ENCODE measurements at regions not wholly inside any gene's neighbourhood (a gene's known extent, or its start where the extent isn't known, plus 50 kb on each side); places are given as distances from the start of the nearest gene placed in this dataset.

- no peaks in the 10 kb centered on the region for H3K4me1 ChIP-seq (ENCODE audit: low read depth, poor library complexity, severe bottlenecking)
- TF ChIP-seq, protein P1, sequence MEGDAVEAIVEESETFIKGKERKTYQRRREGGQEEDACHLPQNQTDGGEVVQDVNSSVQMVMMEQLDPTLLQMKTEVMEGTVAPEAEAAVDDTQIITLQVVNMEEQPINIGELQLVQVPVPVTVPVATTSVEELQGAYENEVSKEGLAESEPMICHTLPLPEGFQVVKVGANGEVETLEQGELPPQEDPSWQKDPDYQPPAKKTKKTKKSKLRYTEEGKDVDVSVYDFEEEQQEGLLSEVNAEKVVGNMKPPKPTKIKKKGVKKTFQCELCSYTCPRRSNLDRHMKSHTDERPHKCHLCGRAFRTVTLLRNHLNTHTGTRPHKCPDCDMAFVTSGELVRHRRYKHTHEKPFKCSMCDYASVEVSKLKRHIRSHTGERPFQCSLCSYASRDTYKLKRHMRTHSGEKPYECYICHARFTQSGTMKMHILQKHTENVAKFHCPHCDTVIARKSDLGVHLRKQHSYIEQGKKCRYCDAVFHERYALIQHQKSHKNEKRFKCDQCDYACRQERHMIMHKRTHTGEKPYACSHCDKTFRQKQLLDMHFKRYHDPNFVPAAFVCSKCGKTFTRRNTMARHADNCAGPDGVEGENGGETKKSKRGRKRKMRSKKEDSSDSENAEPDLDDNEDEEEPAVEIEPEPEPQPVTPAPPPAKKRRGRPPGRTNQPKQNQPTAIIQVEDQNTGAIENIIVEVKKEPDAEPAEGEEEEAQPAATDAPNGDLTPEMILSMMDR (conservative IDR thresholded peaks at IDR 0.05; ENCODE audit: low read depth, low read length), result no peak
- H4K20me1 ChIP-seq (ENCODE audit: insufficient read depth), result no peaks in the 10 kb centered on the region
- no peak overlapping the region for H2AFZ ChIP-seq (ENCODE audit: low read depth)
- H3K4me2 ChIP-seq, result no peak overlapping the region
- H3K36me3 ChIP-seq (ENCODE audit: insufficient read depth), result no peaks in the 10 kb centered on the region
- no peak overlapping the region for H3K27ac ChIP-seq
- H3K9ac ChIP-seq, result no peak overlapping the region
- H3K27me3 ChIP-seq (ENCODE audit: insufficient read depth, low read depth), result no peaks in the 10 kb centered on the region
- H3K4me3 ChIP-seq (IDR thresholded peaks at IDR 0.05; ENCODE audit: insufficient read depth, low read depth, low read length), result no peak overlapping the region
- H3K79me2 ChIP-seq (ENCODE audit: insufficient read depth, low read depth), result no peaks in the 10 kb centered on the region
Measured at GRCh38 chr6:80434691-80435350, 328.4 kb downstream of the BCKDHB start.

DNA sequence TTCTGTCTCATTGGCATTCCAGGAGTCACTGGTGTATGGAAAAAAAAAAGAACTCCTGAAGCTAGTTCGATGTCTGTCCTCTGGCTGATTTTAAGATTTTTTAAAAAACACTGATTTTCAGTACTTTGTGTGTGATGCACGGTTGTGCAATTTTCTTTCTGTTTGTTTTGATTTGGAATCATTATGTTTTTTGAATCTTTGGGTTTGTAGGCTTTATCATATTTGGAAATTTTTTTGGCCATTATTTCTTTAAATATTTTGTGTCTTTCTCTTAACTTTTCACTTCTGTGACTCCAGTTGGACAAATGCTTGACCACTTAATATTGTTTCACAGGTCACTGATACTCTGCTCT, 327.2 kb downstream of the BCKDHB start:
- TF ChIP-seq, protein P1 (conservative IDR thresholded peaks at IDR 0.05; ENCODE audit: low read depth, low read length), result no peak

DNA sequence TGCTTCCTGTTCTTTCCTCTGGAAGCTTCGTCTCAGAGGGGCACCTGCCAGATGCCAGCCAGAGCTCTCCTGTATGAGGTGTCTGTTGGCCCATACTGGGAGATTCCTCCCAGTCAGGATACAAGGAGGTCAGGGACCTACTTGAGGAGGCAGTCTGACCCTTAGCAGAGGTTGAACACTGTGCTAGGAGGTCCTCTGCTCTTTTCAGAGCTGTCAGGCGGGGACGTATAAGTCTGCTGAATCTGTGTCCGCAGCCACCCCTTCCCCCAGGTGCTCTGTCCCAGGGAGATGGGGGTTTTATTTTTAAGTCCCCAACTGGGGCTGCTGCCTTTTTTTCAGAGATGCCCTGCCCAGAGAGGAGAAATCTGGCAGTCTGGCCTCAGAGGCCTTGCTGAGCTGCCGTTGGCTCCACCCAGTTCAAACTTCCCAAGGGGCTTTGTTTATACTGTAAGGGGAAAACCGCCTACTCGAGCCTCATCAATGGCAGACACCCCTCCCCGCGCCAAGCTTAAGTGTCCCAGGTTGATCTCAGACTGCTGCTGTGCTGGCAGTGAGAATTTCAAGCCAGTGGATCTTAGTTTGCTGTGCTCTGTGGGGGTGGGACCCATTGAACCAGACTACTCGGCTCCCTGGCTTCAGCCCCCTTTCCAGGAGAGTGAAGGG, 326.7 kb downstream of the BCKDHB start:
- no peak overlapping the region for H3K4me2 ChIP-seq
- no peak overlapping the region for H3K9ac ChIP-seq
- no peaks in the 10 kb centered on the region for H3K27me3 ChIP-seq (ENCODE audit: insufficient read depth, low read depth)
- H4K20me1 ChIP-seq (ENCODE audit: insufficient read depth), result no peaks in the 10 kb centered on the region
- no peak overlapping the region for H2AFZ ChIP-seq (ENCODE audit: low read depth)
- no peaks in the 10 kb centered on the region for H3K4me1 ChIP-seq (ENCODE audit: low read depth, poor library complexity, severe bottlenecking)
- no peak overlapping the region for H3K4me3 ChIP-seq (IDR thresholded peaks at IDR 0.05; ENCODE audit: insufficient read depth, low read depth, low read length)
- no peaks in the 10 kb centered on the region for H3K79me2 ChIP-seq (ENCODE audit: insufficient read depth, low read depth)
- H3K27ac ChIP-seq, result no peak overlapping the region
- TF ChIP-seq, protein P1 (conservative IDR thresholded peaks at IDR 0.05; ENCODE audit: low read depth, low read length), result no peak
- no peaks in the 10 kb centered on the region for H3K36me3 ChIP-seq (ENCODE audit: insufficient read depth)

More for the DNA sequence above, 327.2 kb downstream of the BCKDHB start:
- no peaks in the 10 kb centered on the region for H3K27me3 ChIP-seq (ENCODE audit: insufficient read depth, low read depth)
- no peaks in the 10 kb centered on the region for H4K20me1 ChIP-seq (ENCODE audit: insufficient read depth)
- H3K36me3 ChIP-seq (ENCODE audit: insufficient read depth), result no peaks in the 10 kb centered on the region
- H3K4me3 ChIP-seq (IDR thresholded peaks at IDR 0.05; ENCODE audit: insufficient read depth, low read depth, low read length), result no peak overlapping the region
- no peaks in the 10 kb centered on the region for H3K4me1 ChIP-seq (ENCODE audit: low read depth, poor library complexity, severe bottlenecking)
- H3K79me2 ChIP-seq (ENCODE audit: insufficient read depth, low read depth), result no peaks in the 10 kb centered on the region
- no peak overlapping the region for H3K9ac ChIP-seq
- no peak overlapping the region for H2AFZ ChIP-seq (ENCODE audit: low read depth)
- H3K4me2 ChIP-seq, result no peak overlapping the region
- H3K27ac ChIP-seq, result no peak overlapping the region

DNA sequence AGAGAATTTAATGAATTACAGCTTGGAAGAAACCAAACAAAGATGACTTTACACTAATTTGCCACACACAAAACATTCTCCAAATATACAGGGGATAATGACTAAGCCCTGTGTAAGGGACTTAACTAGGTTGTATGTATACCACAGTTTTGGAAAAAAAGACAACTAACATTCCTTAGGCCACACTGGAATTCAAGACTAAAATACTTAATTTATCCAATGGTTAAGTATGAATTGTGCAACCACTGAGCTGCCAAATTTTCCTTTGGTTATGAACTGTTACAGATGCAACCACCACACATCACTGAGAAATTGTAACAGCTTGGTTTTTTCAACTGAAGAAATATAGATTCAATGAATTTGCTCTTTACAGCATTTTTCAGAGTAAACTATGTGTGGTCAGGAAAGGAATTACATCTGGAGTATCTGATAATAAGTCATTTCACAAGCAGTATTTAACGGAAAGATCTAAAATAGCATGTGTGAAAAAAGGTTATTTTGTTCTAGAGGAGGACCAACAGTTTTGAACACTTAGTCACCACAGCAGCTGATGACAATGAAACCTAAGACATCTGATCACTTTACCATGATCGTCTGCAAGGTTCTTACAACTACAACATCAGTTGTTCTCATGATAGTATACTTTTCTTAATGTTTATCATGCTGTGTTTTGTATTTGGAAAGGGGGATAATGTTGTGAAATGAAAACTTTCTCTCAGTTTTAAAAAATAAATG, 318.8 kb downstream of the BCKDHB start:
- Histone ChIP-seq H2AFZ (ENCODE audit: low read depth) (no peak overlapping the region), H3K79me2 (ENCODE audit: insufficient read depth, low read depth) (no peaks in the 10 kb centered on the region), H4K20me1 (ENCODE audit: insufficient read depth) (no peaks in the 10 kb centered on the region), H3K4me2 (no peak overlapping the region), H3K4me3 (IDR thresholded peaks at IDR 0.05; ENCODE audit: insufficient read depth, low read depth, low read length) (no peak overlapping the region), H3K4me1 (ENCODE audit: low read depth, poor library complexity, severe bottlenecking) (no peaks in the 10 kb centered on the region), H3K27ac (no peak overlapping the region), H3K36me3 (ENCODE audit: insufficient read depth) (no peaks in the 10 kb centered on the region), H3K9ac (no peak overlapping the region), H3K27me3 (ENCODE audit: insufficient read depth, low read depth) (no peaks in the 10 kb centered on the region)
- TF ChIP-seq, protein P1 (conservative IDR thresholded peaks at IDR 0.05; ENCODE audit: low read depth, low read length), result no peak
